GM12873 (cell line): ENCODE measurements at regions not wholly inside any gene's neighbourhood (a gene's known extent, or its start where the extent isn't known, plus 50 kb on each side); places are given as distances from the start of the nearest gene placed in this dataset.

ENCODE experiments used
- CTCF ChIP-seq: IDR thresholded peaks from 2 replicates; pipeline ENCODE4 v1.5.1; 2012; ENCODE audit warnings: low read depth, mild to moderate bottlenecking, moderate library complexity, low read length, control low read depth; ENCODE audit not compliant: insufficient read depth; ENCODE audit errors: missing control alignments

- no peak for TF ChIP-seq CTCF
Measured at GRCh38 chr5:112668016-112668415, 69.7 kb upstream of the APC start.

- no peak for TF ChIP-seq CTCF
Measured at GRCh38 chr5:112668911-112669310, 68.8 kb upstream of the APC start.

GRCh38 chr5:112669328-112669963, 68.2 kb upstream of the APC start:
- no peak for TF ChIP-seq CTCF

GRCh38 chr5:112671687-112672086, 66.0 kb upstream of the APC start:
- TF ChIP-seq CTCF, result no peak

- no peak for TF ChIP-seq CTCF
Measured at GRCh38 chr5:112681481-112681908, 56.2 kb upstream of the APC start.

- TF ChIP-seq CTCF, result no peak
Measured at GRCh38 chr5:112682621-112683061, 55.0 kb upstream of the APC start.

GRCh38 chr5:112684121-112684520, 53.6 kb upstream of the APC start:
- no peak for TF ChIP-seq CTCF
